ENCODE measurements at regions not wholly inside any gene's neighbourhood (a gene's known extent, or its start where the extent isn't known, plus 50 kb on each side); places are given as distances from the start of the nearest gene placed in this dataset.

DNA sequence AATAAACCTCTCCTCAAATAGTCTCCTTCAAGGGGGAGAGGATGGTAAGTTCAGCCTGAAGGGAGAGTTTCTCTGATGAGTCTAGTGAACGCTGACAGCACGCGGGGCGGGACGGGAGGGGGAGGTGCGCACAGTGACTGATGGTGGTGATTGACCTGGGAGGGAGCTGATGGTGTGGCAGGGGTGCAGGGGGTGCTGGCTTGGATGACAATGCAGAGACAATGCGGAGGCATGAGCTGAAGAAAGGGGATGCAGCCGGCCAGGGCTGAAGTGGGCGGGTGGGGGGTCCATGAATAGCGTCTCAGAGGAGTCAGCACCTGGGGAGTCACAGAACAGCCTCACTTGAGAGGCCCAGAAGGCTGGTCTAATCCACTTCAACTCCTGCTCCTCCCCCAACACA, 142.5 kb upstream of the PJA1 start:
- no peaks in the 10 kb centered on the region for H3K4me1 Mint-ChIP-seq (ENCODE audit: low read depth)
- TF ChIP-seq, protein P1, sequence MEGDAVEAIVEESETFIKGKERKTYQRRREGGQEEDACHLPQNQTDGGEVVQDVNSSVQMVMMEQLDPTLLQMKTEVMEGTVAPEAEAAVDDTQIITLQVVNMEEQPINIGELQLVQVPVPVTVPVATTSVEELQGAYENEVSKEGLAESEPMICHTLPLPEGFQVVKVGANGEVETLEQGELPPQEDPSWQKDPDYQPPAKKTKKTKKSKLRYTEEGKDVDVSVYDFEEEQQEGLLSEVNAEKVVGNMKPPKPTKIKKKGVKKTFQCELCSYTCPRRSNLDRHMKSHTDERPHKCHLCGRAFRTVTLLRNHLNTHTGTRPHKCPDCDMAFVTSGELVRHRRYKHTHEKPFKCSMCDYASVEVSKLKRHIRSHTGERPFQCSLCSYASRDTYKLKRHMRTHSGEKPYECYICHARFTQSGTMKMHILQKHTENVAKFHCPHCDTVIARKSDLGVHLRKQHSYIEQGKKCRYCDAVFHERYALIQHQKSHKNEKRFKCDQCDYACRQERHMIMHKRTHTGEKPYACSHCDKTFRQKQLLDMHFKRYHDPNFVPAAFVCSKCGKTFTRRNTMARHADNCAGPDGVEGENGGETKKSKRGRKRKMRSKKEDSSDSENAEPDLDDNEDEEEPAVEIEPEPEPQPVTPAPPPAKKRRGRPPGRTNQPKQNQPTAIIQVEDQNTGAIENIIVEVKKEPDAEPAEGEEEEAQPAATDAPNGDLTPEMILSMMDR (IDR thresholded peaks at IDR 0.05) = no peak
- CTCF ChIA-PET = no interaction called here

DNA sequence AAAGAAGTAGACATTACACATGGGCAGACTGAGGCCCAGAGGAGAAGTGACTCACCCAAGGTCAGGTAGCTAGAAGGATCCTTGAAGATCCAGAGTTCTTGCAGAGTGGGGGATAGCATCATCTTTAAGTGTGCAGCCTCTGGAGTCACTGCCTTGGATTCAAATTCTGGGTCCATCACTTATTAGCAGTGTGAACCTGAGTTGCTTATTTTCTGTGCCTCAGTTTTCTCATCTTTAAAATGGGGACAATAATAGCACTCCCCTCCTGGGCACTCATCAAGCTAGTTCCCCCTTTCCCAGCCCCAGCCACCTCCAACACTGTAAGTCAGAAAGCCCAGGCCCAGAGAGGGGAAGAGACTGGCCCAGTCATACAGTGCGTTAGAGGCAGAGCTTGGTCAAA, 141.8 kb upstream of the PJA1 start:
- Mint-ChIP-seq H3K27me3 (peaks cover 5% of the 10 kb centered on the region), H3K4me1 (ENCODE audit: low read depth) (no peaks in the 10 kb centered on the region), H3K27ac (no peak overlapping the region), H3K36me3 (ENCODE audit: low read depth) (no peaks in the 10 kb centered on the region), H3K4me3 (no peak overlapping the region), H3K9me3 (no peaks in the 10 kb centered on the region)
- intact Hi-C loops (cut with DNase I, micrococcal nuclease) = no loop called here
- TF ChIP-seq, protein P1 (IDR thresholded peaks at IDR 0.05) = no peak
- CTCF ChIA-PET = no interaction called here
- no peak for DNase-seq
- H3K4me1 ChIP-seq (ENCODE audit: insufficient read depth, low read length) = no peaks in the 10 kb centered on the region
- H3K27ac ChIP-seq (ENCODE audit: low read depth in 1 of 2, low read length in 2 of 2) = no peak overlapping the region
- H3K27me3 ChIP-seq (ENCODE audit: control insufficient read depth in 1 of 2, insufficient read depth in 2 of 2, low read length in 2 of 2) = peaks cover 0 to 3% of the 10 kb centered on the region in 2 experiments
- no peaks in the 10 kb centered on the region for H3K9me3 ChIP-seq (ENCODE audit: control insufficient read depth in 1 of 2, insufficient read depth in 1 of 2, low read length in 2 of 2)
- no peaks in the 10 kb centered on the region for H3K36me3 ChIP-seq (ENCODE audit: insufficient read depth, low read length)
- H3K4me3 ChIP-seq (ENCODE audit: low read length) = no peak overlapping the region
- POLR2A ChIA-PET = no interaction called here
- no peak for ATAC-seq (ENCODE audit: poor library complexity)

More for the DNA sequence above, 142.5 kb upstream of the PJA1 start:
- intact Hi-C loops (cut with DNase I, micrococcal nuclease) = no loop called here
- Histone ChIP-seq H3K9me3 (ENCODE audit: control insufficient read depth in 1 of 2, insufficient read depth in 1 of 2, low read length in 2 of 2) (no peaks in the 10 kb centered on the region), H3K4me3 (ENCODE audit: low read length) (no peak overlapping the region), H3K36me3 (ENCODE audit: insufficient read depth, low read length) (no peaks in the 10 kb centered on the region), H3K27ac (ENCODE audit: low read depth in 1 of 2, low read length in 2 of 2) (no peak overlapping the region), H3K27me3 (ENCODE audit: control insufficient read depth in 1 of 2, insufficient read depth in 2 of 2, low read length in 2 of 2) (peaks cover 0 to 3% of the 10 kb centered on the region in 2 experiments), H3K4me1 (ENCODE audit: insufficient read depth, low read length) (no peaks in the 10 kb centered on the region)
- DNase-seq (no peak), ATAC-seq (ENCODE audit: poor library complexity) (no peak)
- Mint-ChIP-seq H3K27ac (no peak overlapping the region), H3K4me3 (no peak overlapping the region), H3K36me3 (ENCODE audit: low read depth) (no peaks in the 10 kb centered on the region), H3K27me3 (peaks cover 5% of the 10 kb centered on the region), H3K9me3 (no peaks in the 10 kb centered on the region)
- POLR2A ChIA-PET = no interaction called here

DNA sequence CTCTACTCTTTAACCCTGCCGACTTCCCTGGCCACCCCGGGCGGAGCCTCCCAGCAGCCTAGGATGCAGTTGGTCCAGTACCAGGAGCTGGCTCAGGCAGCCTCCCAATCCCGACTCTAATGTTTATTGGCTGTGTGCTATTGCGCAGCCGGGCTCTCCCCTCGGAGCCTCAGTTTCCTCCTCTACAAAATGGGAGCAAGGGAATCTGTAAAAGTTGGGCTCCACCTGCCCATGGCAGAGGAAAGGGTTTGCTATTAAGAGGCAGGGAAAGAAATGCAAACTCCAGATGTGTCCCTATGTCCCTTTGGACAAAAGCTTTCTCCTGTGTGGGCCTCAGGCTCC, 140.8 kb upstream of the PJA1 start:
- Histone ChIP-seq H3K27ac (ENCODE audit: low read depth in 1 of 2, low read length in 2 of 2) (no peak overlapping the region), H3K36me3 (ENCODE audit: insufficient read depth, low read length) (no peaks in the 10 kb centered on the region), H3K27me3 (ENCODE audit: control insufficient read depth in 1 of 2, insufficient read depth in 2 of 2, low read length in 2 of 2) (peaks cover 0 to 3% of the 10 kb centered on the region in 2 experiments), H3K4me1 (ENCODE audit: insufficient read depth, low read length) (no peaks in the 10 kb centered on the region), H3K4me3 (ENCODE audit: low read length) (no peak overlapping the region), H3K9me3 (ENCODE audit: control insufficient read depth in 1 of 2, insufficient read depth in 1 of 2, low read length in 2 of 2) (no peaks in the 10 kb centered on the region)
- TF ChIP-seq, protein P1 (IDR thresholded peaks at IDR 0.05) = no peak
- DNase-seq (no peak), ATAC-seq (ENCODE audit: poor library complexity) (no peak)
- Mint-ChIP-seq H3K27me3 (peaks cover 5% of the 10 kb centered on the region), H3K36me3 (ENCODE audit: low read depth) (no peaks in the 10 kb centered on the region), H3K27ac (no peak overlapping the region), H3K4me1 (ENCODE audit: low read depth) (no peaks in the 10 kb centered on the region), H3K4me3 (no peak overlapping the region), H3K9me3 (no peaks in the 10 kb centered on the region)
- intact Hi-C loops (cut with DNase I, micrococcal nuclease) = no loop called here
- ChIA-PET POLR2A (no interaction called here), CTCF (no interaction called here)
